ENCODE measurements at regions not wholly inside any gene's neighbourhood (a gene's known extent, or its start where the extent isn't known, plus 50 kb on each side); places are given as distances from the start of the nearest gene placed in this dataset.

- FAIRE-seq (no peak), DNase-seq (ENCODE audit: low spot score) (no peak)
These were observed 571.2 kb downstream of the ARAP2 start for GRCh38 chr4:35673137-35673536.

GRCh38 chr4:35684755-35685154, 559.6 kb downstream of the ARAP2 start:
- no peak for DNase-seq (ENCODE audit: low spot score)
- no peak for FAIRE-seq

- FAIRE-seq (no peak), DNase-seq (ENCODE audit: low spot score) (no peak)
These were observed 554.4 kb downstream of the ARAP2 start for GRCh38 chr4:35689870-35690269.

- no peak for FAIRE-seq
- no peak for DNase-seq (ENCODE audit: low spot score)
These were observed 554.0 kb downstream of the ARAP2 start for GRCh38 chr4:35690271-35690670.

GRCh38 chr4:35695003-35695402, 549.3 kb downstream of the ARAP2 start:
- FAIRE-seq = peak; percentile 48
- DNase-seq (ENCODE audit: low spot score) = no peak

- FAIRE-seq = no peak
These were observed 548.9 kb downstream of the ARAP2 start for GRCh38 chr4:35695421-35695820.

GRCh38 chr4:35697210-35697736, 547.0 kb downstream of the ARAP2 start:
- no peak for DNase-seq (ENCODE audit: low spot score)
- FAIRE-seq = no peak

More at GRCh38 chr4:35695421-35695820, 548.9 kb downstream of the ARAP2 start:
- DNase-seq (ENCODE audit: low spot score) = no peak

GRCh38 chr4:35700663-35701062, 543.7 kb downstream of the ARAP2 start:
- FAIRE-seq (no peak), DNase-seq (ENCODE audit: low spot score) (no peak)

- FAIRE-seq (no peak), DNase-seq (ENCODE audit: low spot score) (no peak)
These were observed 535.2 kb downstream of the ARAP2 start for GRCh38 chr4:35709080-35709479.

- DNase-seq (ENCODE audit: low spot score) (no peak), FAIRE-seq (peak; percentile 63)
These were observed 534.0 kb downstream of the ARAP2 start for GRCh38 chr4:35710343-35710742.

GRCh38 chr4:35711127-35711526, 533.2 kb downstream of the ARAP2 start:
- DNase-seq (ENCODE audit: low spot score) (no peak), FAIRE-seq (no peak)

GRCh38 chr4:35723973-35724372, 520.3 kb downstream of the ARAP2 start:
- no peak for DNase-seq (ENCODE audit: low spot score)
- no peak for FAIRE-seq

GRCh38 chr4:35725131-35725530, 519.2 kb downstream of the ARAP2 start:
- FAIRE-seq = no peak
- no peak for DNase-seq (ENCODE audit: low spot score)

GRCh38 chr4:35730414-35730813, 513.9 kb downstream of the ARAP2 start:
- FAIRE-seq (no peak), DNase-seq (ENCODE audit: low spot score) (no peak)

GRCh38 chr4:35734381-35735098, 509.8 kb downstream of the ARAP2 start:
- no peak for DNase-seq (ENCODE audit: low spot score)

GRCh38 chr4:35739308-35739707, 505.0 kb downstream of the ARAP2 start:
- DNase-seq (ENCODE audit: low spot score) = no peak
- no peak for FAIRE-seq

More at GRCh38 chr4:35734381-35735098, 509.8 kb downstream of the ARAP2 start:
- FAIRE-seq = no peak

- DNase-seq (ENCODE audit: low spot score) (no peak), FAIRE-seq (no peak)
These were observed 490.3 kb downstream of the ARAP2 start for GRCh38 chr4:35754047-35754446.

- FAIRE-seq (no peak), DNase-seq (ENCODE audit: low spot score) (no peak)
These were observed 486.5 kb downstream of the ARAP2 start for GRCh38 chr4:35757836-35758235.

GRCh38 chr4:35760807-35761206, 483.5 kb downstream of the ARAP2 start:
- DNase-seq (ENCODE audit: low spot score) = no peak
- FAIRE-seq = no peak

- no peak for FAIRE-seq
These were observed 472.7 kb downstream of the ARAP2 start for GRCh38 chr4:35771571-35771970.

GRCh38 chr4:35772291-35772690, 472.0 kb downstream of the ARAP2 start:
- DNase-seq (ENCODE audit: low spot score) = peak; percentile 56
- peak; percentile 48 for FAIRE-seq

More at GRCh38 chr4:35771571-35771970, 472.7 kb downstream of the ARAP2 start:
- no peak for DNase-seq (ENCODE audit: low spot score)

GRCh38 chr4:35789899-35790574, 454.3 kb downstream of the ARAP2 start:
- no peak for FAIRE-seq
- no peak for DNase-seq (ENCODE audit: low spot score)

Data from urothelium cell line (cell line).